K562 (cell line): ENCODE measurements at regions not wholly inside any gene's neighbourhood (a gene's known extent, or its start where the extent isn't known, plus 50 kb on each side); places are given as distances from the start of the nearest gene placed in this dataset.

ENCODE experiments used
- CC2D1A ChIP-seq: fragments of 450-650 bp; IDR thresholded peaks from 2 replicates; pipeline ENCODE4 v1.6.1; 2017; ENCODE audit warnings: mild to moderate bottlenecking
- EP300 ChIP-seq: IDR thresholded peaks from 2 replicates; pipeline ENCODE4 v1.6.1; 2012; ENCODE audit warnings: low read length, improper control_type of control experiment
- HEY1 ChIP-seq: fragments of 250-450 bp; sonication (Bioruptor Pico); IDR thresholded peaks from 2 replicates; pipeline ENCODE4 v1.5.0; 2020; ENCODE audit warnings: mild to moderate bottlenecking, moderate library complexity, borderline replicate concordance
- MAFG ChIP-seq: fragments of 450-650 bp; conservative IDR thresholded peaks from 2 replicates; pipeline ENCODE4 v1.6.1; 2016; ENCODE audit warnings: missing genetic modification characterization, missing compliant biosample characterization
- NFRKB ChIP-seq: fragments of 450-650 bp; IDR thresholded peaks from 2 replicates; pipeline ENCODE4 v1.6.1; 2016; ENCODE audit warnings: low read depth
- POLR2A ChIP-seq: fragments of 450-650 bp; conservative IDR thresholded peaks from 2 replicates; pipeline ENCODE4 v1.6.1; 2016
- TAF1 ChIP-seq: IDR thresholded peaks from 2 replicates; pipeline ENCODE4 v1.6.1; 2011; ENCODE audit warnings: mild to moderate bottlenecking, low read length, moderate library complexity; ENCODE audit not compliant: insufficient read depth, control insufficient read depth, severe bottlenecking; ENCODE audit errors: extremely low read depth
- ZKSCAN8 ChIP-seq: fragments of 200-800 bp; sonication (Bioruptor generic); IDR thresholded peaks from 2 replicates; pipeline ENCODE4 v1.6.1; 2016; ENCODE audit warnings: missing genetic modification characterization, missing compliant biosample characterization
- ZNF274 ChIP-seq: IDR thresholded peaks from 2 replicates; pipeline ENCODE4 v1.6.1; 2011; ENCODE audit warnings: low read depth, mild to moderate bottlenecking, low read length, moderate library complexity, borderline replicate concordance
- ZNF766 ChIP-seq: fragments of 200-800 bp; sonication (Bioruptor generic); conservative IDR thresholded peaks from 2 replicates; pipeline ENCODE4 v1.6.1; 2016; ENCODE audit warnings: missing genetic modification characterization, missing compliant biosample characterization
- ZNF780A ChIP-seq: fragments of 250-450 bp; sonication (Bioruptor Pico); IDR thresholded peaks from 2 replicates; pipeline ENCODE4 v1.5.0; 2021; ENCODE audit warnings: mild to moderate bottlenecking
- TF ChIP-seq, protein P1 (sequence below), 3 experiments: IDR thresholded peaks in 2 of 3; conservative IDR thresholded peaks in 1 of 3; 2 replicates each; pipeline ENCODE4 v1.5.1; 2011 to 2012; ENCODE audit warnings: low read length in 3 of 3, mild to moderate bottlenecking in 3 of 3, control low read depth in 2 of 3, improper control_type of control experiment in 1 of 3, inconsistent platforms in 1 of 3, low read depth in 1 of 3, mixed read lengths in 1 of 3, moderate library complexity in 1 of 3; ENCODE audit not compliant: insufficient read depth in 2 of 3
- TF ChIP-seq, protein P2 (sequence below): sonication (generic); formaldehyde crosslinking; IDR thresholded peaks from 2 replicates; pipeline ENCODE4 v1.4.0; 2020; ENCODE audit warnings: mild to moderate bottlenecking, missing genetic modification reagents

DNA sequence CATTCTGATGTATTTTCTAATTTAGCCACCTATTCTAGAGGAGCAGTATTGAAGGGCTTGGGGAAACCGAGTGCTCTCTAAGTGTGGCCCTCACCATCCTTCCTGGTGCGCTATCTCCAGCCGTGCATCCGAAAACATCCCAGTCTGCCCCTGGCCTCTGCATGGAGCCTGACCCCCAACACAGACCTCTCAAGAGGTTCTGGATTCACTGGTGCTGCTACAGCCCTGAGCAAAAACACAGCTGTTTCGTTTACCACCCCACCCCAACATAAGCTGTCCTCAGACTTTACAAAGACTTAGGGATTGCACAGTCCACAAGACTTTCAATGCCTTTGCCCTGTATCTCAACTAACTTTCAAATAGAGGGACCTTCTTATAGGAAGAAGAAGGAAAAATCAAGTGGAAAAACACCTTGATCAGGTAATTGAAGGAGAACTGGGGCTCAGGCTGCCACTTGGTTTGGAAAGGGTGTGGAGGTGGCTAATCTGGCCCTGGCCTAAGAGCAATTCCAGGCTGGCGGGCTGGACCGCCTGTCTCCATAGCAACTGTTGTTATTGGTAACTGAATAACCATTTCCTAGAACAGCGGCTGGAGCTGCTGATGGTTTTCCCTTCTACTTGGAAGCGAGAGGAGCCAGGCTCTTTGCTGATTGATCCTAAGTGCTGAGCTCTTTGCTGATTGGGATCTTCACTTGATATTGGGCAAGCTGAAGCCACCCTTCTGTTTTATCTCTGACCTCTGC, 90.2 kb upstream of the TOX2 start:
- TF ChIP-seq ZKSCAN8 (CRISPR knock-in tag) (no peak), MAFG (tag) (no peak), ZNF780A (no peak), POLR2A (no peak), EP300 (no peak), ZNF766 (CRISPR knock-in tag) (no peak), ZNF274 (no peak), TAF1 (no peak), HEY1 (CRISPR knock-in tag) (no peak), NFRKB (no peak), CC2D1A (no peak)
- TF ChIP-seq, protein P1, sequence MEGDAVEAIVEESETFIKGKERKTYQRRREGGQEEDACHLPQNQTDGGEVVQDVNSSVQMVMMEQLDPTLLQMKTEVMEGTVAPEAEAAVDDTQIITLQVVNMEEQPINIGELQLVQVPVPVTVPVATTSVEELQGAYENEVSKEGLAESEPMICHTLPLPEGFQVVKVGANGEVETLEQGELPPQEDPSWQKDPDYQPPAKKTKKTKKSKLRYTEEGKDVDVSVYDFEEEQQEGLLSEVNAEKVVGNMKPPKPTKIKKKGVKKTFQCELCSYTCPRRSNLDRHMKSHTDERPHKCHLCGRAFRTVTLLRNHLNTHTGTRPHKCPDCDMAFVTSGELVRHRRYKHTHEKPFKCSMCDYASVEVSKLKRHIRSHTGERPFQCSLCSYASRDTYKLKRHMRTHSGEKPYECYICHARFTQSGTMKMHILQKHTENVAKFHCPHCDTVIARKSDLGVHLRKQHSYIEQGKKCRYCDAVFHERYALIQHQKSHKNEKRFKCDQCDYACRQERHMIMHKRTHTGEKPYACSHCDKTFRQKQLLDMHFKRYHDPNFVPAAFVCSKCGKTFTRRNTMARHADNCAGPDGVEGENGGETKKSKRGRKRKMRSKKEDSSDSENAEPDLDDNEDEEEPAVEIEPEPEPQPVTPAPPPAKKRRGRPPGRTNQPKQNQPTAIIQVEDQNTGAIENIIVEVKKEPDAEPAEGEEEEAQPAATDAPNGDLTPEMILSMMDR (IDR thresholded peaks at IDR 0.05 in 2 of 3, conservative IDR thresholded peaks at IDR 0.05 in 1 of 3; ENCODE audit: insufficient read depth in 2 of 3, low read depth in 1 of 3, low read length in 3 of 3), result no peak
- TF ChIP-seq, protein P2, sequence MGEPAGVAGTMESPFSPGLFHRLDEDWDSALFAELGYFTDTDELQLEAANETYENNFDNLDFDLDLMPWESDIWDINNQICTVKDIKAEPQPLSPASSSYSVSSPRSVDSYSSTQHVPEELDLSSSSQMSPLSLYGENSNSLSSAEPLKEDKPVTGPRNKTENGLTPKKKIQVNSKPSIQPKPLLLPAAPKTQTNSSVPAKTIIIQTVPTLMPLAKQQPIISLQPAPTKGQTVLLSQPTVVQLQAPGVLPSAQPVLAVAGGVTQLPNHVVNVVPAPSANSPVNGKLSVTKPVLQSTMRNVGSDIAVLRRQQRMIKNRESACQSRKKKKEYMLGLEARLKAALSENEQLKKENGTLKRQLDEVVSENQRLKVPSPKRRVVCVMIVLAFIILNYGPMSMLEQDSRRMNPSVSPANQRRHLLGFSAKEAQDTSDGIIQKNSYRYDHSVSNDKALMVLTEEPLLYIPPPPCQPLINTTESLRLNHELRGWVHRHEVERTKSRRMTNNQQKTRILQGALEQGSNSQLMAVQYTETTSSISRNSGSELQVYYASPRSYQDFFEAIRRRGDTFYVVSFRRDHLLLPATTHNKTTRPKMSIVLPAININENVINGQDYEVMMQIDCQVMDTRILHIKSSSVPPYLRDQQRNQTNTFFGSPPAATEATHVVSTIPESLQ, result no peak
